HepG2 (cell line): ENCODE measurements at regions not wholly inside any gene's neighbourhood (a gene's known extent, or its start where the extent isn't known, plus 50 kb on each side); places are given as distances from the start of the nearest gene placed in this dataset.

ENCODE experiments used
- ATAC-seq: fragments of 200-7000 bp; cut with Tn5 transposase; 3 replicates; pipeline ENCODE4 v1.9.1; 2020; ENCODE audit warnings: mild to moderate bottlenecking, moderate library complexity
- BruUV-seq: library from RNA; stranded (reverse); fragments of 400-500 nt; replicated peaks from 2 replicates; lab custom pipeline; 2021; lab: Mats Ljungman, UMichigan
- CTCF ChIA-PET: fragments of 300-600 bp; formaldehyde crosslinking; extraction: SDS; loops from one replicate; lab custom pipeline; 2021; ENCODE audit warnings: low total read pairs, inconsistent platforms, low intra/inter-chr PET ratio; lab: Yijun Ruan, JAX
- POLR2A ChIA-PET: fragments of 350-600 bp; sonication (Branson Sonifier 250); formaldehyde crosslinking; loops from one replicate; lab custom pipeline; 2020; ENCODE audit warnings: antibody characterized with exemption, inconsistent platforms; lab: Yijun Ruan, JAX
- DNase-seq: peaks from one replicate; pipeline ENCODE4 v3.0.0-alpha.2; 2015; ENCODE audit warnings: low spot score
- FAIRE-seq: peaks from 3 replicates; lab custom pipeline; 2011; peaks lifted over from hg19 to GRCh38; lab: Jason Lieb, UNC
- H2AFZ ChIP-seq: one replicate; pipeline ENCODE4 v1.6.1; 2011; ENCODE audit warnings: low read length, inconsistent platforms
- H3K27ac ChIP-seq: fragments of 300-600 bp; 3 replicates; pipeline ENCODE4 v1.8.0; 2011; ENCODE audit warnings: mixed run types, mild to moderate bottlenecking, mixed read lengths, low read length, inconsistent platforms; ENCODE audit not compliant: insufficient read depth; ENCODE audit errors: extremely low read length
- H3K27me3 ChIP-seq, 2 experiments: fragments of 200-600 bp in 1 of 2; 2 replicates in 1 of 2; 3 replicates in 1 of 2; pipeline versions ENCODE4 v1.6.0 to v1.8.0; 2011; ENCODE audit warnings: low read length in 2 of 2, mild to moderate bottlenecking in 2 of 2, moderate library complexity in 2 of 2, inconsistent platforms in 1 of 2; ENCODE audit not compliant: insufficient read depth in 2 of 2, control insufficient read depth in 1 of 2
- H3K36me3 ChIP-seq, 2 experiments: fragments of 200-600 bp in 1 of 2; replicated peaks in 1 of 2; 2 replicates in 1 of 2; 3 replicates in 1 of 2; pipeline versions ENCODE4 v1.5.1 to v1.8.0; 2011; ENCODE audit warnings: low read length in 2 of 2, inconsistent platforms in 1 of 2; ENCODE audit not compliant: insufficient read depth in 2 of 2, control insufficient read depth in 1 of 2
- H3K4me1 ChIP-seq: 2 replicates; pipeline ENCODE4 v1.5.1; 2012; ENCODE audit warnings: low read length, inconsistent platforms; ENCODE audit not compliant: insufficient read depth
- H3K4me2 ChIP-seq: 2 replicates; pipeline ENCODE4 v1.6.0; 2011; ENCODE audit warnings: low read depth, low read length, inconsistent platforms
- H3K4me3 ChIP-seq, 3 experiments: fragments of 200-600 bp in 1 of 3; sonication (generic), shearing (Covaris generic) in 1 of 3; replicated peaks in 1 of 3; 2 replicates each; pipeline ENCODE4 v1.5.1; 2011 to 2016; ENCODE audit warnings: low read length in 3 of 3, inconsistent platforms in 2 of 3, low read depth in 2 of 3, mild to moderate bottlenecking in 2 of 3, control low read depth in 1 of 3, mixed read lengths in 1 of 3; ENCODE audit not compliant: insufficient read depth in 1 of 3
- H3K79me2 ChIP-seq: one replicate; pipeline ENCODE4 v1.6.1; 2011; ENCODE audit warnings: low read length, inconsistent platforms; ENCODE audit not compliant: insufficient read depth
- H3K9ac ChIP-seq: 2 replicates; pipeline ENCODE4 v1.6.0; 2011; ENCODE audit warnings: mild to moderate bottlenecking, low read depth, low read length, inconsistent platforms; ENCODE audit not compliant: insufficient read depth
- H3K9me3 ChIP-seq: 2 replicates; pipeline ENCODE4 v1.5.1; 2012; ENCODE audit warnings: mild to moderate bottlenecking, low read length
- H4K20me1 ChIP-seq: 2 replicates; pipeline ENCODE4 v1.6.0; 2011; ENCODE audit warnings: inconsistent platforms, mild to moderate bottlenecking, low read length, moderate library complexity; ENCODE audit not compliant: insufficient read depth
- CTCF ChIP-seq: sonication (generic); formaldehyde crosslinking; IDR thresholded peaks from 2 replicates; pipeline ENCODE4 v1.5.0; 2020; ENCODE audit warnings: mild to moderate bottlenecking, missing genetic modification reagents, moderate library complexity
- KAT8 ChIP-seq: IDR thresholded peaks from 2 replicates; pipeline ENCODE4 v1.6.1; 2016; ENCODE audit warnings: missing genetic modification reagents, missing compliant biosample characterization
- MXD4 ChIP-seq: IDR thresholded peaks from 2 replicates; pipeline ENCODE4 v1.6.1; 2016; ENCODE audit warnings: mild to moderate bottlenecking, missing biosample characterization, missing genetic modification reagents
- PATZ1 ChIP-seq: sonication (generic); formaldehyde crosslinking; IDR thresholded peaks from 2 replicates; pipeline ENCODE4 v1.4.0; 2020; ENCODE audit warnings: missing genetic modification reagents
- PRDM4 ChIP-seq: sonication (generic); formaldehyde crosslinking; IDR thresholded peaks from 2 replicates; pipeline ENCODE4 v1.9.0; 2021; ENCODE audit warnings: missing genetic modification reagents, borderline replicate concordance
- RORA ChIP-seq: sonication (generic); formaldehyde crosslinking; IDR thresholded peaks from 2 replicates; pipeline ENCODE4 v1.5.0; 2020; ENCODE audit warnings: mild to moderate bottlenecking, missing genetic modification reagents, moderate library complexity
- SAFB2 ChIP-seq: sonication (generic); formaldehyde crosslinking; IDR thresholded peaks from 2 replicates; pipeline ENCODE4 v1.5.1; 2020; ENCODE audit warnings: missing genetic modification reagents, low read depth, mild to moderate bottlenecking, borderline replicate concordance
- SMC3 ChIP-seq: IDR thresholded peaks from 2 replicates; pipeline ENCODE4 v1.6.1; 2011; ENCODE audit warnings: low read length, improper control_type of control experiment
- STAG1 ChIP-seq: sonication (generic); formaldehyde crosslinking; IDR thresholded peaks from 2 replicates; pipeline ENCODE4 v1.4.0; 2020; ENCODE audit warnings: missing genetic modification reagents
- THAP11 ChIP-seq: IDR thresholded peaks from 2 replicates; pipeline ENCODE4 v1.6.1; 2016; ENCODE audit warnings: missing biosample characterization, missing genetic modification reagents
- ZNF660 ChIP-seq: sonication (generic); formaldehyde crosslinking; IDR thresholded peaks from 2 replicates; pipeline ENCODE4 v1.5.1; 2020; ENCODE audit warnings: mild to moderate bottlenecking, low read depth, missing genetic modification reagents, borderline replicate concordance
- WGBS: methylation state at CpG from one replicate; pipeline ENCODE4 v1.1.6; 2017; ENCODE audit warnings: low lambda C conversion rate; 5-methylcytosine and 5-hydroxymethylcytosine counted together
- in situ Hi-C: cut with HindIII; loops from 2 replicates; pipeline ENCODE4 v1.10.0; 2017; ENCODE audit warnings: low pct_unique_long_range_greater_than_20kb; ENCODE audit not compliant: extremely low pct_ligation_motif_present
- intact Hi-C: fragments of 100-400 bp; cut with micrococcal nuclease; formaldehyde crosslinking; loops from one replicate; pipeline ENCODE4 v1.10.0; 2022; ENCODE audit not compliant: unreplicated experiment

- no peak for TF ChIP-seq PRDM4 (CRISPR knock-in tag)
- no peak for TF ChIP-seq SAFB2
Measured at GRCh38 chr17:70544317-70544716, 375.0 kb downstream of the KCNJ2 start (continued).

- H3K9me3 ChIP-seq: peaks cover under 1% of the 10 kb centered on the region; the same call in 1 of the 2 replicates
- H3K4me1 ChIP-seq: no peaks in the 10 kb centered on the region
- no peaks in the 10 kb centered on the region for H3K79me2 ChIP-seq
- H3K9ac ChIP-seq: no peak overlapping the region
- H2AFZ ChIP-seq: no peak overlapping the region
- H4K20me1 ChIP-seq: no peaks in the 10 kb centered on the region
- WGBS: 2% methylated on average over 8 of the region's 8 CpGs
- intact Hi-C loops (loop anchor here (5.0 kb wide), 2 partner anchors 985 to 1025 kb away; no protein-coding TSS in a partner anchor), in situ Hi-C loops (loop anchor here (10.0 kb wide), 1 partner anchor 978 kb away; no protein-coding TSS in a partner anchor)
- H3K36me3 ChIP-seq: no peaks in the 10 kb centered on the region
- FAIRE-seq (no peak), DNase-seq (peak; percentile 15), ATAC-seq (peak; percentile 41; the same call in 1 of the 3 replicates)
- ChIA-PET CTCF (interaction anchor here (0.8 to 2.3 kb wide), 3 partner anchors 983 to 1027 kb away, joined by 3 to 14 read pairs (median 3); no protein-coding TSS in a partner anchor), POLR2A (no interaction called here)
- no peak overlapping the region for H3K4me2 ChIP-seq
- TF ChIP-seq THAP11 (CRISPR knock-in tag): no peak
- TF ChIP-seq SMC3: peak; percentile 57
- TF ChIP-seq ZNF660 (CRISPR knock-in tag): no peak
- TF ChIP-seq RORA (CRISPR knock-in tag): no peak
- no peak for TF ChIP-seq KAT8 (CRISPR knock-in tag)
- TF ChIP-seq PATZ1 (CRISPR knock-in tag): no peak
- TF ChIP-seq STAG1 (CRISPR knock-in tag): peak; percentile 61
- peak; percentile 56 for TF ChIP-seq CTCF (CRISPR knock-in tag)
- no peak for TF ChIP-seq MXD4 (CRISPR knock-in tag)
- no peak overlapping the region for H3K4me3 ChIP-seq
- no peak overlapping the region for H3K27ac ChIP-seq
- no TSS peak for BruUV-seq
- H3K27me3 ChIP-seq: no peaks in the 10 kb centered on the region
Measured at GRCh38 chr17:70552230-70552981, 383.1 kb downstream of the KCNJ2 start.
